Mammary epithelial cell (primary cell): ENCODE measurements at regions not wholly inside any gene's neighbourhood (a gene's known extent, or its start where the extent isn't known, plus 50 kb on each side); places are given as distances from the start of the nearest gene placed in this dataset.

Source experiments
- EZH2 ChIP-seq: IDR thresholded peaks from 2 replicates; pipeline ENCODE4 v1.6.1; 2012; ENCODE audit warnings: low read length, inconsistent platforms, borderline replicate concordance
- TF ChIP-seq, protein P1 (sequence below), 2 donors: IDR thresholded peaks in 1 of 2; conservative IDR thresholded peaks in 1 of 2; 2 replicates each; pipeline ENCODE4 v1.5.1; 2011 to 2012; ENCODE audit warnings: inconsistent platforms in 2 of 2, low read length in 2 of 2, mild to moderate bottlenecking in 2 of 2, control low read depth in 1 of 2, low read depth in 1 of 2; ENCODE audit not compliant: insufficient read depth in 1 of 2; ENCODE audit errors: extremely low read depth in 1 of 2

DNA sequence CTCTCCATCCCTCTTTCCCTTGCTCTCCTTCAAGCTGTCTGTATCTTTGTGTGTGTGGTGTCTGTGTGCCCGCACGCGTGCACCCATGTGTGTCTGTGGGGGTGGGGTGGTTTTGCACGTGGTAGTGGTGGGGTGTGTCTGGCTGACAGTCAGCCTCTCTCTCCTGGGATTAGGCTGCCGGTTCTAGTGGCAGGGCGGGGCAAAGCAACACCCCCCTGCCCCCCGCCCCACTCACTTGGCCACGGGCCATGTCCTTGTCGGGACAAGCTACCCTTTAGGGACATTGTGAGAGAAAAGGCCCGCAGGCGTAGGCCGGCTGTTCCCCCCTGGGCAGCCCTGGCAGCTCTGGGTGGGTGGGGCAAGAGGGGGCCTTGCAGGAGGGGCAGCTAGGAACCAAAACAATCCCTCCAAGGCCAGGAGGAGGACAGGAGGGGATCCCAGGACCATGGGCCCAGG, 182.6 kb downstream of the ALG10 start:
- TF ChIP-seq, protein P1, sequence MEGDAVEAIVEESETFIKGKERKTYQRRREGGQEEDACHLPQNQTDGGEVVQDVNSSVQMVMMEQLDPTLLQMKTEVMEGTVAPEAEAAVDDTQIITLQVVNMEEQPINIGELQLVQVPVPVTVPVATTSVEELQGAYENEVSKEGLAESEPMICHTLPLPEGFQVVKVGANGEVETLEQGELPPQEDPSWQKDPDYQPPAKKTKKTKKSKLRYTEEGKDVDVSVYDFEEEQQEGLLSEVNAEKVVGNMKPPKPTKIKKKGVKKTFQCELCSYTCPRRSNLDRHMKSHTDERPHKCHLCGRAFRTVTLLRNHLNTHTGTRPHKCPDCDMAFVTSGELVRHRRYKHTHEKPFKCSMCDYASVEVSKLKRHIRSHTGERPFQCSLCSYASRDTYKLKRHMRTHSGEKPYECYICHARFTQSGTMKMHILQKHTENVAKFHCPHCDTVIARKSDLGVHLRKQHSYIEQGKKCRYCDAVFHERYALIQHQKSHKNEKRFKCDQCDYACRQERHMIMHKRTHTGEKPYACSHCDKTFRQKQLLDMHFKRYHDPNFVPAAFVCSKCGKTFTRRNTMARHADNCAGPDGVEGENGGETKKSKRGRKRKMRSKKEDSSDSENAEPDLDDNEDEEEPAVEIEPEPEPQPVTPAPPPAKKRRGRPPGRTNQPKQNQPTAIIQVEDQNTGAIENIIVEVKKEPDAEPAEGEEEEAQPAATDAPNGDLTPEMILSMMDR (conservative IDR thresholded peaks at IDR 0.05 in 1 of 2, IDR thresholded peaks at IDR 0.05 in 1 of 2; ENCODE audit: extremely low read depth in 1 of 2, insufficient read depth in 1 of 2, low read depth in 1 of 2, low read length in 2 of 2) = no peak
- no peak for TF ChIP-seq EZH2
